ENCODE measurements at regions not wholly inside any gene's neighbourhood (a gene's known extent, or its start where the extent isn't known, plus 50 kb on each side); places are given as distances from the start of the nearest gene placed in this dataset.

DNA sequence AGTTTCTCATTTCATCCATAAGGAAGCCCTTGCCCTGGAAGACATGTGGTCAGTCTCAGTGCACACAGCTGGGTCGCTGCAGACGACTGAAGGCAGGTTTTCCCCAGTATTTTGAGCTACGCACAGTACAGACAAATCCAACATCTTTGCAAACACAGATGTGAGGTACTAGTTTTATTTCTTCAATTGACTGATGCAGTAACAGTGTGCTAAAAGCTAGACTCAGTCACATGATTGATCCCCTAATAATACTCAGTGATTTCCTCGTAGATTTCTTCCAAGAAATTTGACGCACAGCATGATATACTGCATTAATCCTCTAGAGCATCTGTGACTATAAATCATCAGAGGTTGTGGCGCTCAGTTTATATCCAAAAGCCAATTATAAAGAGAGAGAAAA is 346.1 kb downstream of the DIRAS2 start:
- no peak for TF ChIP-seq TEAD4 (IDR thresholded peaks at IDR 0.05)
- no peak for TF ChIP-seq TAF1 (IDR thresholded peaks at IDR 0.05; ENCODE audit: low read depth)
- TF ChIP-seq YY1 (IDR thresholded peaks at IDR 0.05; ENCODE audit: low read depth) = no peak
- TF ChIP-seq REST (IDR thresholded peaks at IDR 0.05; ENCODE audit: low read depth) = no peak
- TF ChIP-seq ZBTB7A (IDR thresholded peaks at IDR 0.05; ENCODE audit: low read depth) = no peak
- TF ChIP-seq CREB1 (IDR thresholded peaks at IDR 0.05; ENCODE audit: low read depth) = no peak
- no peak for TF ChIP-seq USF1 (IDR thresholded peaks at IDR 0.05)
- TF ChIP-seq MAX (IDR thresholded peaks at IDR 0.05) = no peak
- no peak for TF ChIP-seq TCF12 (IDR thresholded peaks at IDR 0.05; ENCODE audit: low read depth)
- TF ChIP-seq NFIC (IDR thresholded peaks at IDR 0.05) = no peak

DNA sequence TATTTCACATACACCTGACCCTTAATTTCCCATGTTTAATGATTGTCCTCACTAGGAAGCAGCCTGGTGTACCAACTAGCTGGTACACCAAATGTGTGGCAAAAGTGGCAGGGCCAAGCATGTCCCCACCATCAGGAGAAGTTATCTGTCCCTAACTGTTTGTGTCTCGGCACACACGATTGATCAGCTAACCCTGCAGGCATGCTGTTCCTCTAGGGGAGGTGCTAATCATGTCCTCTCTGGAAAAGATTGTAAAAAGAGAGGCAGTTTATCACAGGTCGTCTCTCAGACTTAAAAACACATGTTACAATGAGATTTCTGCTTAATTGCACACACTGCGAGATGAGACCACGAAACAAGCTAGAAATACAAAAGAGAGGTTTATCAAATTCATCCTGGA is 342.7 kb downstream of the DIRAS2 start:
- TF ChIP-seq NFIC (IDR thresholded peaks at IDR 0.05) (no peak), EP300 (IDR thresholded peaks at IDR 0.05; ENCODE audit: borderline replicate concordance) (no peak), TAF1 (IDR thresholded peaks at IDR 0.05; ENCODE audit: low read depth) (no peak)

DNA sequence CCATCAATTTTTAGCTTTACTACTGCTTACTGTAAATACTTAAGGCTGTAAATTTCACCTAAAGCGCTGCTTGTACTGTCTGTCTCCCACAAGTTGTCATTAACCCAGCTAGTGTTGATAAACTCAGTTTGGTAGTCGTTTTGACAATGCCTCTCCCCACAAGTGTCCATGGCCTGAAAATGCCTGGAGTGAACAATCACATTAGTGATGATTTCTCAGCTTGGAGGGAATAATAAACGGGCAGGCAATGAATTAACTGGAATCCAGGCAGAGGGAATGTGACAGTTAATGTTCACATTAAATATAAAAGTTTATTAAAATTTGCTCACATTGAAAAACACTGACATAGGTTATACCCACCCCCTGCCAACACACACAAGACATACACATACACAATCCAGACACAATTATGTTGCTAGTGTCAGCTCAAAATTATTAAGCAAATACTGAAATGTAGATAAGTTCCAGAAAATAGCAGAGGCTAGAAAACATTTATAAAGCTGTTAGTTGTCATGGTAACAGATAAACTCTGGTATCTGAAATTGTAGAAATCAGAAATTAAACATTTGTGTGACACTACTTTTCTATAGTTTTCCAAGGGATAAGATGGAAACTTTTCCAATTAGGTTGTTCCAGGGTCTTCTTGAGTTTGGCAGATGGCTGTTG is 341.9 kb downstream of the DIRAS2 start:
- no peak for TF ChIP-seq USF1 (IDR thresholded peaks at IDR 0.05)
- no peak for TF ChIP-seq REST (IDR thresholded peaks at IDR 0.05; ENCODE audit: low read depth)
- no peak for TF ChIP-seq RAD21 (IDR thresholded peaks at IDR 0.05; ENCODE audit: low read depth)
- TF ChIP-seq ZBTB7A (IDR thresholded peaks at IDR 0.05; ENCODE audit: low read depth) = no peak
- no peak for TF ChIP-seq TCF12 (IDR thresholded peaks at IDR 0.05; ENCODE audit: low read depth)
- TF ChIP-seq CREB1 (IDR thresholded peaks at IDR 0.05; ENCODE audit: low read depth) = no peak
- no peak for TF ChIP-seq FOXM1 (IDR thresholded peaks at IDR 0.05; ENCODE audit: borderline replicate concordance, low read depth)
- TF ChIP-seq TEAD4 (IDR thresholded peaks at IDR 0.05) = no peak
- TF ChIP-seq YY1 (IDR thresholded peaks at IDR 0.05; ENCODE audit: low read depth) = no peak
- no peak for TF ChIP-seq MAX (IDR thresholded peaks at IDR 0.05)
- TF ChIP-seq EP300 (IDR thresholded peaks at IDR 0.05; ENCODE audit: borderline replicate concordance) = no peak
- TF ChIP-seq NFIC (IDR thresholded peaks at IDR 0.05) = no peak
- TF ChIP-seq CEBPB (IDR thresholded peaks at IDR 0.05) = no peak
- TF ChIP-seq EGR1 (IDR thresholded peaks at IDR 0.05) = no peak

DNA sequence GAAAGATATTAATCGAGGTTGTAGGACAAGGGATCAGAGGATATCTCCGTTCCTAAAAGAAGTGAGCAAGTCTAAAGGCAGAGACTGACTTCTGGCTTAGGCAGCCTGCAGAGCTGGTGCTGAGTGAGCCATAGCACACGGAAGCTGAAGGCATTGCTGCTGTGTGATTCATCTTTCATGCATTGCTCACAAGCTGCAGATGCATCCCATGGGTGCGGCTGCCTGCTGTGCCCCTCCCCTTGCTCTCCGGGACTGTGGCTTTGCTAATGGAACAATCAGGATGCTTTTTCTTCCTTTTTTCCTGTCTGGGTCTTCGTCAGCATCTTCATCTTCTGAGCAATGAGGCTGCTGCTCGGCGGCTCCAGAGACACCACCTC is 341.4 kb downstream of the DIRAS2 start:
- TF ChIP-seq TEAD4 (IDR thresholded peaks at IDR 0.05) = peak; percentile 64
- TF ChIP-seq FOXM1 (IDR thresholded peaks at IDR 0.05; ENCODE audit: borderline replicate concordance, low read depth) = no peak

- TF ChIP-seq YY1 (IDR thresholded peaks at IDR 0.05; ENCODE audit: low read depth) = no peak
- TF ChIP-seq TEAD4 (IDR thresholded peaks at IDR 0.05) = no peak
- TF ChIP-seq REST (IDR thresholded peaks at IDR 0.05; ENCODE audit: low read depth) = no peak
- TF ChIP-seq EGR1 (IDR thresholded peaks at IDR 0.05) = no peak
- TF ChIP-seq CREB1 (IDR thresholded peaks at IDR 0.05; ENCODE audit: low read depth) = no peak
- TF ChIP-seq RAD21 (IDR thresholded peaks at IDR 0.05; ENCODE audit: low read depth) = no peak
- TF ChIP-seq EP300 (IDR thresholded peaks at IDR 0.05; ENCODE audit: borderline replicate concordance) = no peak
- TF ChIP-seq USF1 (IDR thresholded peaks at IDR 0.05) = no peak
- no peak for TF ChIP-seq TAF1 (IDR thresholded peaks at IDR 0.05; ENCODE audit: low read depth)
- TF ChIP-seq MAX (IDR thresholded peaks at IDR 0.05) = no peak
- TF ChIP-seq CEBPB (IDR thresholded peaks at IDR 0.05) = no peak
- no peak for TF ChIP-seq TCF12 (IDR thresholded peaks at IDR 0.05; ENCODE audit: low read depth)
Measured at GRCh38 chr9:90303655-90304054, 339.0 kb downstream of the DIRAS2 start.
